PC-9 (cell line): ENCODE measurements at regions not wholly inside any gene's neighbourhood (a gene's known extent, or its start where the extent isn't known, plus 50 kb on each side); places are given as distances from the start of the nearest gene placed in this dataset.

Experiments
- BruUV-seq: library from RNA; stranded (reverse); fragments of 400-500 nt; replicated peaks from 2 replicates; lab custom pipeline; 2021; lab: Mats Ljungman, UMichigan
- CTCF ChIA-PET: fragments of 300-600 bp; sonication (Branson Sonifier 250); formaldehyde crosslinking; loops from one replicate; lab custom pipeline; 2022; ENCODE audit warnings: antibody characterized with exemption; lab: Charles Lee
- POLR2A ChIA-PET: fragments of 300-600 bp; sonication (Branson Sonifier 250); formaldehyde crosslinking; loops from one replicate; lab custom pipeline; 2022; ENCODE audit warnings: antibody characterized with exemption; ENCODE audit not compliant: unreplicated experiment; lab: Charles Lee
- DNase-seq, 2 experiments: peaks; one replicate each; pipeline versions ENCODE4 v3.0.0 to v3.0.0-alpha.2; 2015 to 2022; ENCODE audit warnings: mixed read lengths in 1 of 2
- H2AFZ ChIP-seq: fragments of 200-600 bp; sonication (generic); 2 replicates; pipeline ENCODE4 v1.8.1; 2017; ENCODE audit warnings: antibody characterized with exemption
- H3F3A ChIP-seq: fragments of 200-600 bp; sonication (generic); 2 replicates; pipeline ENCODE4 v1.8.1; 2017; ENCODE audit warnings: antibody characterized with exemption, mild to moderate bottlenecking, low read depth; ENCODE audit not compliant: insufficient read depth
- H3K27ac ChIP-seq: fragments of 200-600 bp; sonication (generic); 2 replicates; pipeline ENCODE4 v1.6.1; 2016; ENCODE audit warnings: mixed run types
- H3K27me3 ChIP-seq: fragments of 200-600 bp; sonication (generic); 2 replicates; pipeline ENCODE4 v1.6.1; 2016; ENCODE audit warnings: low read depth, mixed run types; ENCODE audit not compliant: insufficient read depth
- H3K36me3 ChIP-seq: fragments of 200-600 bp; sonication (generic); 2 replicates; pipeline ENCODE4 v1.6.1; 2016; ENCODE audit warnings: low read depth, mixed run types
- H3K4me1 ChIP-seq: fragments of 200-600 bp; sonication (generic); replicated peaks from 2 replicates; pipeline ENCODE4 v1.6.1; 2016; ENCODE audit warnings: mixed run types; ENCODE audit not compliant: insufficient read depth
- H3K4me2 ChIP-seq: fragments of 200-600 bp; sonication (generic); 2 replicates; pipeline ENCODE4 v1.6.1; 2017; ENCODE audit warnings: mixed run types
- H3K4me3 ChIP-seq: fragments of 200-600 bp; sonication (generic); 2 replicates; pipeline ENCODE4 v1.6.1; 2016; ENCODE audit warnings: mixed run types
- H3K79me2 ChIP-seq: fragments of 200-600 bp; sonication (generic); 2 replicates; pipeline ENCODE4 v1.6.1; 2017; ENCODE audit warnings: low read depth, mixed run types
- H3K9me2 ChIP-seq: fragments of 200-600 bp; sonication (generic); 2 replicates; pipeline ENCODE4 v1.8.1; 2017; ENCODE audit warnings: mild to moderate bottlenecking; ENCODE audit not compliant: insufficient read depth
- H3K9me3 ChIP-seq: fragments of 200-600 bp; sonication (generic); 2 replicates; pipeline ENCODE4 v1.8.1; 2016; ENCODE audit warnings: low read depth; ENCODE audit not compliant: insufficient read depth
- H4K20me1 ChIP-seq: fragments of 200-600 bp; sonication (generic); 2 replicates; pipeline ENCODE4 v1.8.1; 2017; ENCODE audit not compliant: insufficient read depth
- EZH2 ChIP-seq: fragments of 200-600 bp; sonication (generic); IDR thresholded peaks from 2 replicates; pipeline ENCODE4 v1.8.0; 2017; ENCODE audit warnings: antibody characterized with exemption, low read depth
- intact Hi-C: fragments of 100-400 bp; cut with micrococcal nuclease; formaldehyde crosslinking; loops from one replicate; pipeline ENCODE4 v1.10.0; 2022; ENCODE audit not compliant: unreplicated experiment
- TF ChIP-seq, protein P1 (sequence below): fragments of 200-600 bp; sonication (generic); conservative IDR thresholded peaks from 2 replicates; pipeline ENCODE4 v1.6.1; 2017; ENCODE audit warnings: mixed run types, antibody characterized with exemption, mild to moderate bottlenecking, moderate library complexity

DNA sequence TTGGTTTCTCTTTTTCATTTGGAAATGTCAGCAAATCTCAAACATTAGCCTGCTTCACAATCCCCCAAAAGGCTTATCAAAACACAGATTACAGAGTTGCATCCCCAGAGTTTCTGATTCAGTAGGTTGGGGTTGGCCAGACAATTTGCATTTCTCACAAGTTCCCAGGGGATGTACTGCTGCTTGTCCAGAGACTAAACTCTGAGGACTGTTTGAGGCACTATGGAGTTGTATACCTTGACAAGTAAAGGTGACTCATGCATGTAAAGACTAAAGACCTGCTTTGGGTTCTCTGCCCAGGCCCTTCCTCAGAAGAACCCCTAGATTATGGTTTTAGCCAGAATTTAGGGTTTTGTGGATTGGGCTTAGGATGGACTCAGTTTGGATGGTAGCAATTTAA is 151.1 kb upstream of the ARHGEF26 start:
- no TSS peak for BruUV-seq
- Histone ChIP-seq H3K4me1 (no peaks in the 10 kb centered on the region), H3K9me3 (no peaks in the 10 kb centered on the region), H4K20me1 (no peaks in the 10 kb centered on the region), H3F3A (no peaks in the 10 kb centered on the region), H3K79me2 (no peaks in the 10 kb centered on the region), H3K27me3 (no peaks in the 10 kb centered on the region), H3K36me3 (no peaks in the 10 kb centered on the region), H3K4me3 (no peak overlapping the region), H3K4me2 (no peak overlapping the region), H3K9me2 (no peaks in the 10 kb centered on the region; the same call in 1 of the 2 replicates), H3K27ac (no peak overlapping the region), H2AFZ (no peak overlapping the region)
- TF ChIP-seq EZH2 = no peak
- TF ChIP-seq, protein P1, sequence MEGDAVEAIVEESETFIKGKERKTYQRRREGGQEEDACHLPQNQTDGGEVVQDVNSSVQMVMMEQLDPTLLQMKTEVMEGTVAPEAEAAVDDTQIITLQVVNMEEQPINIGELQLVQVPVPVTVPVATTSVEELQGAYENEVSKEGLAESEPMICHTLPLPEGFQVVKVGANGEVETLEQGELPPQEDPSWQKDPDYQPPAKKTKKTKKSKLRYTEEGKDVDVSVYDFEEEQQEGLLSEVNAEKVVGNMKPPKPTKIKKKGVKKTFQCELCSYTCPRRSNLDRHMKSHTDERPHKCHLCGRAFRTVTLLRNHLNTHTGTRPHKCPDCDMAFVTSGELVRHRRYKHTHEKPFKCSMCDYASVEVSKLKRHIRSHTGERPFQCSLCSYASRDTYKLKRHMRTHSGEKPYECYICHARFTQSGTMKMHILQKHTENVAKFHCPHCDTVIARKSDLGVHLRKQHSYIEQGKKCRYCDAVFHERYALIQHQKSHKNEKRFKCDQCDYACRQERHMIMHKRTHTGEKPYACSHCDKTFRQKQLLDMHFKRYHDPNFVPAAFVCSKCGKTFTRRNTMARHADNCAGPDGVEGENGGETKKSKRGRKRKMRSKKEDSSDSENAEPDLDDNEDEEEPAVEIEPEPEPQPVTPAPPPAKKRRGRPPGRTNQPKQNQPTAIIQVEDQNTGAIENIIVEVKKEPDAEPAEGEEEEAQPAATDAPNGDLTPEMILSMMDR = no peak
- CTCF ChIA-PET = interaction anchor here (0.9 kb wide), 1 partner anchor 806 kb away, joined by 3 read pairs; no protein-coding TSS in a partner anchor
- intact Hi-C loops = loop anchor here (5.0 to 10.0 kb wide), 3 partner anchors 373 to 943 kb away; partner anchors contain the start of gene RAP2B
- DNase-seq = no peak
- POLR2A ChIA-PET = no interaction called here

DNA sequence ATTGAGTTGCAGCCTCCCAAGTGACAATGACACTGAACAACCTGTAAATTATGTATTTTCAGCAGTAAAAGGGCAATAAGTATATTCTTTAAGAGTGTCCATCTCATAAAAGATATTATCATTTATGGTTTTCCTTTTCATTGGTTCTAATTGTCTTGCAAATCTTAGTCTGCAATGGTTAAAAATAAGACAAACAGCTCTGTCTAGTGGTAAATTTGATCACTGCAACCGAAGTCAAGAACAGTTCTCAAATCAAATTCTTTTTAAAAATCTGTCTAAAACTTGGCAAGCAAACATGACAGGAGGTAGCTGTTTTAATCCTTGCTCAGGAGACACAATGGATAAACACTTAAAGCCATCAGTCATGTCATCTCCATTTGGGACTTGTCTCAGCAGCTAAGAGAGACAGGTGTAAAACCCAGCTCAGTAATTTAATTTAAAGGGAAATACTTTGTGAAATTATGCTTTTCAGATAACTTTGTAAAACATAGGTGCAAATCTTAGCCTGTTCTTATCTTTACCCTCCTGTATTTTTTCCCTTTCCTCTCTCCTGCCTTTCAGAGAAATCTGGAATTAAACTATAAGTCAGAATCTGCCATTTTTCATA is 150.3 kb upstream of the ARHGEF26 start:
- no peaks in the 10 kb centered on the region; the same call in 1 of the 2 replicates for H3K9me2 ChIP-seq
- H3K79me2 ChIP-seq = no peaks in the 10 kb centered on the region
- H3K27me3 ChIP-seq = no peaks in the 10 kb centered on the region
- CTCF ChIA-PET = interaction anchor here (0.6 to 0.9 kb wide), 2 partner anchors 49 to 807 kb away, joined by 3 to 4 read pairs; no protein-coding TSS in a partner anchor
- H3K4me3 ChIP-seq = no peak overlapping the region
- no peak for TF ChIP-seq EZH2
- TF ChIP-seq, protein P1 = peak; percentile 69
- no peaks in the 10 kb centered on the region for H3K36me3 ChIP-seq
- no peak overlapping the region for H3K27ac ChIP-seq
- H4K20me1 ChIP-seq = no peaks in the 10 kb centered on the region
- no peaks in the 10 kb centered on the region for H3K4me1 ChIP-seq
- no peaks in the 10 kb centered on the region for H3K9me3 ChIP-seq
- POLR2A ChIA-PET = interaction anchor here (0.6 kb wide), 1 partner anchor 150 kb away, joined by 6 read pairs; the partner anchor contains the start of gene ARHGEF26
- no peak for DNase-seq
- H2AFZ ChIP-seq = no peak overlapping the region
- no peak overlapping the region for H3K4me2 ChIP-seq
- BruUV-seq = no TSS peak
- no peaks in the 10 kb centered on the region for H3F3A ChIP-seq
- intact Hi-C loops = loop anchor here (5.0 to 10.0 kb wide), 3 partner anchors 374 to 944 kb away; partner anchors contain the start of gene RAP2B

DNA sequence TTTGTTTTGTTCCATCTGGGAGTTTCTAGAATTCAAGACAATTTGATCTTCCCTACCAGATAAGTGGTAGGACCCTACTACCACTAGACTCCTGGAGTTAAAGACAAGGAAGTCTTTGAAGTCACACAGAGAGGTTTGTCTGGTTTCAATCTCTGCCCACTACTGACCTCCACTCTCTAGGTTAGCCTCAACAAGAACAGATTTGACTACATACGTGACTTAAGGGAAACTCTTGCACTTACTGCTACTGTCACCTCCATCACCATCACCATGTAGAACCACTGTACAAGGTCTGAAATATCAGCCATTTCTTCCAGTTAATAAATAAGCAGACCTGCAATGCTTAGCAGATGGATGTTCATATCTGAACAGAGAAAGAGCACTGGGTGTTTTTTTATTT is 148.3 kb upstream of the ARHGEF26 start:
- no peaks in the 10 kb centered on the region for H3K9me2 ChIP-seq
- no peaks in the 10 kb centered on the region for H3K27me3 ChIP-seq
- BruUV-seq = no TSS peak
- DNase-seq = no peak
- H3K9me3 ChIP-seq = no peaks in the 10 kb centered on the region
- H3K4me2 ChIP-seq = no peak overlapping the region
- H4K20me1 ChIP-seq = no peaks in the 10 kb centered on the region
- H2AFZ ChIP-seq = no peak overlapping the region
- H3K4me3 ChIP-seq = no peak overlapping the region
- H3F3A ChIP-seq = no peaks in the 10 kb centered on the region
- intact Hi-C loops = loop anchor here (5.0 to 10.0 kb wide), 3 partner anchors 376 to 946 kb away; partner anchors contain the start of gene RAP2B
- TF ChIP-seq, protein P1 = no peak
- TF ChIP-seq EZH2 = no peak
- H3K27ac ChIP-seq = no peak overlapping the region
- no peaks in the 10 kb centered on the region for H3K4me1 ChIP-seq
- no peaks in the 10 kb centered on the region for H3K36me3 ChIP-seq
- H3K79me2 ChIP-seq = no peaks in the 10 kb centered on the region
- ChIA-PET CTCF (no interaction called here), POLR2A (no interaction called here)
